ENCODE measurements at regions not wholly inside any gene's neighbourhood (a gene's known extent, or its start where the extent isn't known, plus 50 kb on each side); places are given as distances from the start of the nearest gene placed in this dataset.

- DNase-seq (ENCODE audit: low read depth, low spot score), result no peak
- Histone ChIP-seq H3K27me3 (ENCODE audit: control insufficient read depth, insufficient read depth, low read length) (no peaks in the 10 kb centered on the region), H3K9me3 (ENCODE audit: control insufficient read depth, insufficient read depth, low read length) (no peaks in the 10 kb centered on the region), H3K27ac (ENCODE audit: low read depth, low read length) (no peak overlapping the region), H3K4me3 (ENCODE audit: low read depth, low read length) (no peak overlapping the region)
- ChIA-PET POLR2A (no interaction called here), CTCF (interaction anchor here (0.5 to 4.3 kb wide), 38 partner anchors 8 to 1256 kb away, joined by 3 to 41 read pairs (median 4); no protein-coding TSS in a partner anchor)
- no peak for TF ChIP-seq CTCF (IDR thresholded peaks at IDR 0.05; ENCODE audit: low read depth, low read length)
Observed at GRCh38 chr6:53986721-53987521, 124.3 kb upstream of the MLIP start.

- Histone ChIP-seq H3K27ac (ENCODE audit: low read depth, low read length) (no peak overlapping the region), H3K4me3 (ENCODE audit: low read depth, low read length) (no peak overlapping the region), H3K9me3 (ENCODE audit: control insufficient read depth, insufficient read depth, low read length) (no peaks in the 10 kb centered on the region), H3K27me3 (ENCODE audit: control insufficient read depth, insufficient read depth, low read length) (no peaks in the 10 kb centered on the region)
- ChIA-PET CTCF (interaction anchor here (0.6 to 4.3 kb wide), 10 partner anchors 8 to 1255 kb away, joined by 3 to 41 read pairs (median 12); no protein-coding TSS in a partner anchor), POLR2A (no interaction called here)
- DNase-seq (ENCODE audit: low read depth, low spot score), result no peak
- no peak for TF ChIP-seq CTCF (IDR thresholded peaks at IDR 0.05; ENCODE audit: low read depth, low read length)
Observed at GRCh38 chr6:53987522-53987888, 123.7 kb upstream of the MLIP start.

GRCh38 chr6:53989504-53989903 lies 121.7 kb upstream of the MLIP start:
- no peak overlapping the region for H3K4me3 ChIP-seq (ENCODE audit: low read depth, low read length)
- DNase-seq (ENCODE audit: low read depth, low spot score), result no peak
- no peak overlapping the region for H3K27ac ChIP-seq (ENCODE audit: low read depth, low read length)
- TF ChIP-seq CTCF (IDR thresholded peaks at IDR 0.05; ENCODE audit: low read depth, low read length), result no peak
- ChIA-PET POLR2A (no interaction called here), CTCF (interaction anchor here (1.3 kb wide), 1 partner anchor 728 kb away, joined by 4 read pairs; no protein-coding TSS in a partner anchor)
- no peaks in the 10 kb centered on the region for H3K9me3 ChIP-seq (ENCODE audit: control insufficient read depth, insufficient read depth, low read length)
- H3K27me3 ChIP-seq (ENCODE audit: control insufficient read depth, insufficient read depth, low read length), result no peaks in the 10 kb centered on the region

GRCh38 chr6:53992522-53992921 lies 118.7 kb upstream of the MLIP start:
- H3K4me3 ChIP-seq (ENCODE audit: low read depth, low read length), result no peak overlapping the region
- CTCF ChIA-PET, result interaction anchor here (1.0 kb wide), 1 partner anchor 252 kb away, joined by 3 read pairs; no protein-coding TSS in a partner anchor
- no peaks in the 10 kb centered on the region for H3K27me3 ChIP-seq (ENCODE audit: control insufficient read depth, insufficient read depth, low read length)
- no peaks in the 10 kb centered on the region for H3K9me3 ChIP-seq (ENCODE audit: control insufficient read depth, insufficient read depth, low read length)
- DNase-seq (ENCODE audit: low read depth, low spot score), result no peak
- POLR2A ChIA-PET, result no interaction called here
- no peak for TF ChIP-seq CTCF (IDR thresholded peaks at IDR 0.05; ENCODE audit: low read depth, low read length)
- H3K27ac ChIP-seq (ENCODE audit: low read depth, low read length), result no peak overlapping the region

GRCh38 chr6:53994201-53994600 lies 117.0 kb upstream of the MLIP start:
- H3K9me3 ChIP-seq (ENCODE audit: control insufficient read depth, insufficient read depth, low read length), result no peaks in the 10 kb centered on the region
- no peaks in the 10 kb centered on the region for H3K27me3 ChIP-seq (ENCODE audit: control insufficient read depth, insufficient read depth, low read length)
- H3K4me3 ChIP-seq (ENCODE audit: low read depth, low read length), result no peak overlapping the region
- H3K27ac ChIP-seq (ENCODE audit: low read depth, low read length), result no peak overlapping the region
- TF ChIP-seq CTCF (IDR thresholded peaks at IDR 0.05; ENCODE audit: low read depth, low read length), result no peak
- ChIA-PET POLR2A (no interaction called here), CTCF (no interaction called here)
- DNase-seq (ENCODE audit: low read depth, low spot score), result no peak
